Ovary (tissue), 3 donors: ENCODE measurements at regions not wholly inside any gene's neighbourhood (a gene's known extent, or its start where the extent isn't known, plus 50 kb on each side); places are given as distances from the start of the nearest gene placed in this dataset.

Experiments
- CTCF ChIP-seq, 3 donors: fragments of 450-650 bp in 2 of 3; fragments of 200-600 bp in 1 of 3; IDR thresholded peaks; one replicate each; pipeline versions ENCODE4 v1.5.1 to v1.8.0; 2016 to 2022; ENCODE audit warnings: antibody characterized with exemption in 3 of 3, mild to moderate bottlenecking in 1 of 3
- EP300 ChIP-seq: sonication (generic); formaldehyde crosslinking; IDR thresholded peaks from one replicate; pipeline ENCODE4 v1.6.1; 2017; ENCODE audit warnings: antibody characterized with exemption
- POLR2A ChIP-seq: fragments of 450-650 bp; IDR thresholded peaks from one replicate; pipeline ENCODE4 v1.6.1; 2017; ENCODE audit warnings: antibody characterized with exemption, mild to moderate bottlenecking, moderate library complexity
- donor health status: DM: no; HTN: no; CAD: no.

- TF ChIP-seq EP300 (no peak), POLR2A (no peak), CTCF (IDR thresholded peaks at IDR 0.05) (no peak)
Measured at GRCh38 chrX:115392871-115393270, 103.4 kb downstream of the LUZP4 start.
